Keratinocyte (primary cell): ENCODE measurements at regions not wholly inside any gene's neighbourhood (a gene's known extent, or its start where the extent isn't known, plus 50 kb on each side); places are given as distances from the start of the nearest gene placed in this dataset.

Source experiments
- EZH2 ChIP-seq: IDR thresholded peaks from one replicate; pipeline ENCODE4 v1.6.1; 2012; ENCODE audit warnings: inconsistent platforms, mild to moderate bottlenecking, low read length, moderate library complexity
- TF ChIP-seq, protein P1 (sequence below), 3 experiments: IDR thresholded peaks in 1 of 3; conservative IDR thresholded peaks in 1 of 3; optimal IDR thresholded peaks in 1 of 3; 2 replicates in 2 of 3; 3 replicates in 1 of 3; pipeline versions ENCODE3 to v1.5.1; 2011; ENCODE audit warnings: low read length in 3 of 3, mild to moderate bottlenecking in 3 of 3, moderate library complexity in 2 of 3, control low read depth in 1 of 3, inconsistent platforms in 1 of 3; ENCODE audit not compliant: insufficient read depth in 2 of 3; ENCODE audit errors: extremely low read depth in 1 of 3

DNA sequence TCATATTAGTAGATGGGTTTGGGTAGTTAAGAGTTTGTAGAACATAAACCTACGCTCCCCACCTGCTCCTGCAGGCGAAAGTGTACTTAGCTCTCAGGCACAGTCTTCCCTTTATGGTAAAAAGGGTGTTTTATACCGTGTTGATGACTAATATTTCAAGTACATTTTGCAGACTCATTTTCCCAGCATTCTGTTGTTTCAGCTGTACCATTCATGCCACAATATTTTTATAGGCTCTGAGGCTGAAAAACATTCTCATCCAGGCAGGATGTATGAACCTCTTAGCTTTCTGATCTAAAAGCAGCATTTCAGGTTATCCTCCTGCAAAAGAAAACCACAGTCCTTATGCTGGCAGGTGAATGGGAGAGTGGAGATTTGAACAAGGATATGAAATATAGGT lies 231.4 kb downstream of the NR2F1-AS1 start:
- TF ChIP-seq, protein P1, sequence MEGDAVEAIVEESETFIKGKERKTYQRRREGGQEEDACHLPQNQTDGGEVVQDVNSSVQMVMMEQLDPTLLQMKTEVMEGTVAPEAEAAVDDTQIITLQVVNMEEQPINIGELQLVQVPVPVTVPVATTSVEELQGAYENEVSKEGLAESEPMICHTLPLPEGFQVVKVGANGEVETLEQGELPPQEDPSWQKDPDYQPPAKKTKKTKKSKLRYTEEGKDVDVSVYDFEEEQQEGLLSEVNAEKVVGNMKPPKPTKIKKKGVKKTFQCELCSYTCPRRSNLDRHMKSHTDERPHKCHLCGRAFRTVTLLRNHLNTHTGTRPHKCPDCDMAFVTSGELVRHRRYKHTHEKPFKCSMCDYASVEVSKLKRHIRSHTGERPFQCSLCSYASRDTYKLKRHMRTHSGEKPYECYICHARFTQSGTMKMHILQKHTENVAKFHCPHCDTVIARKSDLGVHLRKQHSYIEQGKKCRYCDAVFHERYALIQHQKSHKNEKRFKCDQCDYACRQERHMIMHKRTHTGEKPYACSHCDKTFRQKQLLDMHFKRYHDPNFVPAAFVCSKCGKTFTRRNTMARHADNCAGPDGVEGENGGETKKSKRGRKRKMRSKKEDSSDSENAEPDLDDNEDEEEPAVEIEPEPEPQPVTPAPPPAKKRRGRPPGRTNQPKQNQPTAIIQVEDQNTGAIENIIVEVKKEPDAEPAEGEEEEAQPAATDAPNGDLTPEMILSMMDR (optimal IDR thresholded peaks at IDR 0.05 in 1 of 3, IDR thresholded peaks at IDR 0.05 in 1 of 3, conservative IDR thresholded peaks at IDR 0.05 in 1 of 3; ENCODE audit: extremely low read depth in 1 of 3, insufficient read depth in 2 of 3, low read length in 3 of 3) = no peak
- TF ChIP-seq EZH2 = no peak
